ENCODE measurements at regions not wholly inside any gene's neighbourhood (a gene's known extent, or its start where the extent isn't known, plus 50 kb on each side); places are given as distances from the start of the nearest gene placed in this dataset.
"Not testable (repeated sequence)": the region's sequence is repeated elsewhere in the genome, so short reads cannot be mapped to it uniquely, and the experiment has no call there.

GRCh38 chr14:28242895-28243294, 523.7 kb upstream of the FOXG1 start:
- TF ChIP-seq CTCF (IDR thresholded peaks at IDR 0.05), result no peak

GRCh38 chr14:28243600-28243999, 523.0 kb upstream of the FOXG1 start:
- intact Hi-C loops (cut with DNase I, micrococcal nuclease), result no loop called here
- TF ChIP-seq CTCF (IDR thresholded peaks at IDR 0.05), result no peak
- H3K36me3 ChIP-seq (ENCODE audit: low read depth), result no peaks in the 10 kb centered on the region
- no peaks in the 10 kb centered on the region for H3K4me1 ChIP-seq (ENCODE audit: low read depth)
- DNase-seq (no peak), ATAC-seq (no peak)
- H3K9me3 ChIP-seq, result peaks cover 3% of the 10 kb centered on the region
- no peak overlapping the region for H3K4me3 ChIP-seq

More at GRCh38 chr14:28242895-28243294, 523.7 kb upstream of the FOXG1 start:
- no peak for ATAC-seq
- DNase-seq, result no peak
- Histone ChIP-seq H3K4me1 (ENCODE audit: low read depth) (no peaks in the 10 kb centered on the region), H3K36me3 (ENCODE audit: low read depth) (no peaks in the 10 kb centered on the region), H3K4me3 (no peak overlapping the region), H3K9me3 (peaks cover 3% of the 10 kb centered on the region)
- intact Hi-C loops (cut with DNase I, micrococcal nuclease), result no loop called here

DNA sequence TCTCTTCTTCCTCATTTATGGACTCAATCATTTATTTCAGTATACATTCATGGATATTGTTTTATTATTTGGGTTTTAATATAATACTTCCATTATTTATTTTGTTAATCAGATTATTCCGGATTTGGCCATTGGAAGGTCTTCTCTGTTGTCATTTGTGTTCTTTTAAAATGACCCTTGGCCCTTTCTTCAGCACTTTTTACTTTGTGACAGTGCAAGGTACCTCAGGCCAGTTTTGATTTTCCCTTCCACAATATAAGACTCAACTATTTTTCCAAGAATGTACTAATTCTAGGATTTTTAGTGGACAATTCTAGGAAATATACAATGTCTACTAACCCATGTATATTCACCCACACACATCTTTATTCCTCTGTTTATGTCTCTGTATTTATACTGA, 521.4 kb upstream of the FOXG1 start:
- TF ChIP-seq CTCF (IDR thresholded peaks at IDR 0.05), result no peak
- intact Hi-C loops (cut with DNase I, micrococcal nuclease), result no loop called here
- H3K4me1 ChIP-seq (ENCODE audit: low read depth), result no peaks in the 10 kb centered on the region
- H3K9me3 ChIP-seq, result no peaks in the 10 kb centered on the region
- ATAC-seq (no peak), DNase-seq (no peak)
- H3K36me3 ChIP-seq (ENCODE audit: low read depth), result no peaks in the 10 kb centered on the region
- H3K4me3 ChIP-seq, result no peak overlapping the region

DNA sequence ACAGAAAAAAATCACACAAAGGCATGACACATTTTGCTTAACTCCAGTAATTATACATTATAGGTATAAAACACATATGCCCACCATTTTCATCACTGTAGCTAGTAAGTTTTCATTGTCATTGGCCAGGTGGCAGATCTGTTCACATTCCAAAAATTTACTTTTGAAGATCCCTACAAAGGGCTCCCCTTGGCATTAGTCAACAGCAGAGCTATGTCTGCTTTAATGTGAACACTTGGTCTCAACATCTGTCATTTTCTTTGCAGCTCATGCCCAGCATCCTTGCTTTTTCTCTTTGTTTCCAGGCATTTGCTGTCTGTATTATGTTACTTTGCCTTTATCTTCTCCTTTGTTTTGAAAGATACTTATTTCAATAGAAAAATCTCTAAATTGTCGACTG, 519.1 kb upstream of the FOXG1 start:
- ATAC-seq, result no peak

DNA sequence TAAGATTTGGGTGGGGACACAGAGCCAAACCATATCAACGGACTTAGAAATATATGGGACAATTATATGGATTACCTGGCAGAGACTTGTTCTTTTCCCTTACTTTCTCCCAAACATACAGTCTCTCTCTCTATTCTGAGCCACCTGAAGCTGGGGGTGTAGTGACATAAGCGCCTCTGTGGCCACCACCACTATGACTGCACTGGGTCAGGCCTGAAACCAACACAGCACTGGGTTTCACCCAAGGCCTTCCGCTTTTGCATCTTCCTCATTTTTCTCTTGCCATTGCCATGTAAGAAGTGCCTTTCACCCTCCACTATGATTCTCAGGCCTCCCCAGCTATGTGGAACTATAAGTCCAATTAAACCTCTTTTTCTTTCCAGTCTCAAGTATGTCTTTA, 514.5 kb upstream of the FOXG1 start:
- intact Hi-C loops (cut with DNase I, micrococcal nuclease); H3K4me3 ChIP-seq; H3K9me3 ChIP-seq; H3K36me3 ChIP-seq (ENCODE audit: low read depth); ATAC-seq; H3K4me1 ChIP-seq (ENCODE audit: low read depth); DNase-seq: not testable (repeated sequence)

More for the DNA sequence above, 519.1 kb upstream of the FOXG1 start:
- H3K36me3 ChIP-seq (ENCODE audit: low read depth), result no peaks in the 10 kb centered on the region
- peaks cover 6% of the 10 kb centered on the region for H3K9me3 ChIP-seq
- no peaks in the 10 kb centered on the region for H3K4me1 ChIP-seq (ENCODE audit: low read depth)
- intact Hi-C loops (cut with DNase I, micrococcal nuclease), result no loop called here
- DNase-seq, result no peak
- TF ChIP-seq CTCF (IDR thresholded peaks at IDR 0.05), result no peak
- no peak overlapping the region for H3K4me3 ChIP-seq

DNA sequence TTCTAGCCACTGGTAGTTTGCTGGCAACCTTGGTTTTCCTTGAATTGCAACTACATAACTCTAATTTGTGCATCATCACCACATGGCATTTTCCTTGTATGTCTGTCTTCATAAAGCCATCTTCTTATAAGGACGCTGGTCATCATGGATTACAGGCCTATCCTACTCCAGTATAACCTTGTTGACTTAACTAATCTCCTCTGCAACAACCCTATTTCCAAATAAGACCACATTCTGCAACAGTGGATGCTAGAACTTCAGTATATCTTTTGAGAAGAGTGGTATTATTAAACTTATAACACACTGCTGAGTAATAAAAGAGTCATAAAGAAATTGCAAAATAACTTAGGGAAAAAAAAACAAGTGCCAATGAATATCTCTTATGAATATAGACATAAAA, 511.8 kb upstream of the FOXG1 start:
- TF ChIP-seq CTCF (IDR thresholded peaks at IDR 0.05), result no peak
- no peak for DNase-seq
- Histone ChIP-seq H3K36me3 (ENCODE audit: low read depth) (no peaks in the 10 kb centered on the region), H3K9me3 (peaks cover 6% of the 10 kb centered on the region), H3K4me1 (ENCODE audit: low read depth) (no peaks in the 10 kb centered on the region), H3K4me3 (no peak overlapping the region)
- ATAC-seq, result no peak
- intact Hi-C loops (cut with DNase I, micrococcal nuclease), result no loop called here
